Loucy (cell line): ENCODE measurements at regions not wholly inside any gene's neighbourhood (a gene's known extent, or its start where the extent isn't known, plus 50 kb on each side); places are given as distances from the start of the nearest gene placed in this dataset.

Experiments used
- H2AFZ ChIP-seq: fragments of 200-600 bp; sonication (generic); 2 replicates; pipeline ENCODE4 v1.6.0; 2016; ENCODE audit warnings: antibody characterized with exemption, mild to moderate bottlenecking, low read length, moderate library complexity
- H3F3A ChIP-seq: fragments of 200-600 bp; 2 replicates; pipeline ENCODE4 v1.6.0; 2016; ENCODE audit warnings: antibody characterized with exemption, low read depth, mild to moderate bottlenecking
- H3K27me3 ChIP-seq: fragments of 200-600 bp; sonication (generic); 2 replicates; pipeline ENCODE4 v1.6.1; 2014; ENCODE audit warnings: low read length, mild to moderate bottlenecking; ENCODE audit not compliant: insufficient read depth, poor library complexity, severe bottlenecking
- H3K36me3 ChIP-seq: fragments of 200-600 bp; sonication (generic); 2 replicates; pipeline ENCODE4 v1.6.1; 2016; ENCODE audit warnings: low read length; ENCODE audit not compliant: insufficient read depth
- H3K4me1 ChIP-seq: fragments of 200-600 bp; sonication (generic); 2 replicates; pipeline ENCODE4 v1.5.1; 2014; ENCODE audit warnings: low read length, mild to moderate bottlenecking; ENCODE audit not compliant: insufficient read depth, poor library complexity, severe bottlenecking
- H3K4me2 ChIP-seq: fragments of 200-600 bp; sonication (generic); 2 replicates; pipeline ENCODE4 v1.6.0; 2014; ENCODE audit warnings: antibody characterized with exemption, low read length, low read depth, mild to moderate bottlenecking; ENCODE audit not compliant: poor library complexity, severe bottlenecking
- H3K4me3 ChIP-seq: fragments of 200-600 bp; sonication (generic); 2 replicates; pipeline ENCODE4 v1.5.1; 2014; ENCODE audit warnings: low read length, mild to moderate bottlenecking, mixed read lengths; ENCODE audit not compliant: poor library complexity, severe bottlenecking
- H3K79me2 ChIP-seq: fragments of 200-600 bp; sonication (generic); 2 replicates; pipeline ENCODE4 v1.6.1; 2014; ENCODE audit warnings: low read length; ENCODE audit not compliant: insufficient read depth
- H3K9ac ChIP-seq: fragments of 200-600 bp; sonication (generic); 2 replicates; pipeline ENCODE4 v1.6.0; 2014; ENCODE audit warnings: mild to moderate bottlenecking, low read depth, low read length, moderate library complexity; ENCODE audit not compliant: poor library complexity, severe bottlenecking
- H3K9me2 ChIP-seq: fragments of 200-600 bp; sonication (generic); replicated peaks from 2 replicates; pipeline ENCODE4 v1.6.1; 2016; ENCODE audit warnings: low read depth, low read length, mixed read lengths
- H3K9me3 ChIP-seq: fragments of 200-600 bp; sonication (generic); 2 replicates; pipeline ENCODE4 v1.6.1; 2014; ENCODE audit warnings: mild to moderate bottlenecking, antibody characterized with exemption, low read length, low read depth; ENCODE audit not compliant: insufficient read depth
- H4K20me1 ChIP-seq: fragments of 200-600 bp; sonication (generic); 2 replicates; pipeline ENCODE4 v1.6.0; 2014; ENCODE audit warnings: antibody characterized with exemption, low read length, mild to moderate bottlenecking; ENCODE audit not compliant: insufficient read depth, poor library complexity, severe bottlenecking
- CTCF ChIP-seq: fragments of 200-600 bp; sonication (generic); conservative IDR thresholded peaks from 2 replicates; pipeline ENCODE4 v1.5.1; 2014; ENCODE audit warnings: mild to moderate bottlenecking, antibody characterized with exemption, low read length
- EZH2phosphoT487 ChIP-seq: fragments of 200-600 bp; IDR thresholded peaks from 2 replicates; pipeline ENCODE4 v1.6.1; 2018; ENCODE audit warnings: antibody characterized with exemption, mild to moderate bottlenecking, moderate library complexity, borderline replicate concordance

DNA sequence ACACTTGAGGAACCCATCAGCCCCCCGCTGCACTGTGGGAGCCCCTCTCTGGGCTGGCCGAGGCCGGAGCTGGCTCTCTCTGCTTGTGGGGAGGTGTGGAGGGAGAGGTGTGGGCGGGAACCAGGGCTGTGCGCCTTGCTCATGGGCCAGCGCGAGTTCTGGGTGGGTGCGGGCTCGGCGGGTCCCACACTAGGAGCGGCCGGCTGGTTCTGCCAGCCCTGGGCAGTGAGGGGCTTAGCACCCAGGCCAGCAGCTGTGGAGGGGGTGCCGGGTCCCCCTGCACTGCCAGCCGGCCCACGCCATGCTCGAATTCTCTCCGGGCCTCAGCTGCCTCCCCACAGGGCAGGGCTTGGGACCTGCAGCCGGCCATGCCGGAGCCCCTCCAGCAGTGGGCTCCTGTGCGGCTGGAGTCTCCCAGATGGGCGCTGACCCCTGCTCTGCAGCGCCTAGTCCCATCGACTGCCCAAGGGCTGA, 430.2 kb downstream of the FAT4 start:
- H3F3A ChIP-seq, result no peaks in the 10 kb centered on the region
- no peak overlapping the region for H3K4me3 ChIP-seq
- no peaks in the 10 kb centered on the region for H3K79me2 ChIP-seq
- TF ChIP-seq CTCF (no peak), EZH2phosphoT487 (no peak)
- no peak overlapping the region for H2AFZ ChIP-seq
- no peak overlapping the region for H3K9ac ChIP-seq
- no peaks in the 10 kb centered on the region for H3K36me3 ChIP-seq
- no peaks in the 10 kb centered on the region for H3K27me3 ChIP-seq
- no peaks in the 10 kb centered on the region for H3K9me2 ChIP-seq
- H4K20me1 ChIP-seq, result no peaks in the 10 kb centered on the region
- no peaks in the 10 kb centered on the region for H3K4me1 ChIP-seq
- no peaks in the 10 kb centered on the region for H3K9me3 ChIP-seq
- H3K4me2 ChIP-seq, result no peak overlapping the region

DNA sequence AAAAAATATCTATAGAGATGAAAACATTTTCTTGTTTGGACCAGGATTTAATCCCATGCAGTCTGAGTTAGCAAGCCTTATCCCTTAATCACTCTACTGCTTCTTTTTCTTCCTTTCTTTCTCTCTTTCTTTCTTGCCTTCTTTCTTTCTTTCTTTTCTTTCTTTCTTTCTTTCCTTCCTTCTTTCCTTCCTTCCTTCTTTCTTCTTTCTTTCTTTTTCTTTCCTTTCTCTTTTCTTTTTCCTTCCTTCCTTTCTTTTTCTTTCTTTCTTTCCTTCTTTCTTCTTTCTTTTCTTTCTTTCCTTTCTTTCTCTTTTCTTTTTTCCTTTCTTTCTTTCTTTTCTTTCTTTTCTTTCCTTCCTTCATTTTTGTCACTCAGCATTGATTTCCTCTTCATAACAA, 434.6 kb downstream of the FAT4 start:
- no peaks in the 10 kb centered on the region for H3K79me2 ChIP-seq
- H3K4me3 ChIP-seq, result no peak overlapping the region
- H3K9ac ChIP-seq, result no peak overlapping the region
- no peaks in the 10 kb centered on the region for H3K9me3 ChIP-seq
- no peak overlapping the region for H3K4me2 ChIP-seq
- H3K36me3 ChIP-seq, result no peaks in the 10 kb centered on the region
- no peak overlapping the region for H2AFZ ChIP-seq
- no peaks in the 10 kb centered on the region for H3K4me1 ChIP-seq
- no peaks in the 10 kb centered on the region for H3K9me2 ChIP-seq
- no peaks in the 10 kb centered on the region for H4K20me1 ChIP-seq
- no peaks in the 10 kb centered on the region for H3K27me3 ChIP-seq
- H3F3A ChIP-seq, result no peaks in the 10 kb centered on the region
- TF ChIP-seq CTCF (no peak), EZH2phosphoT487 (no peak)

DNA sequence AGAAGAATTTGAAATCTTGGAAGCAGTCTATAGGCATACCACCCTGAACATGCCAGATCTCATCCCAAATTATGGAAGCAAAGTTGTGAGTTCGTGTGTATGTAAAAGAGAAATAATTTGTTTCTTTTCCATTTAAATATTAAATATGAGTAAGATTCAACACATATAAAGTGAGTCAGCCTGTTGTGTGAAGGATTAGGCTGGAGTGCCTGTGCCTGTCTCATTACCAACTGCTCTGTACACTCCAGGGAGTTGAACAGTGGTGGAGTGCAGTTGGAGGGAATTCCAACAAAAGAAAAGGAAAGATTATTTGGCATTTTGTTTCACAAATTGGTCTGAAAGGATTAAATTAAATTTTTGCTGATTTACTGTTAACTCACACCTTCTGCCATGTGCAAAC, 435.6 kb downstream of the FAT4 start:
- Histone ChIP-seq H3K36me3 (no peaks in the 10 kb centered on the region), H3K9me2 (no peaks in the 10 kb centered on the region), H2AFZ (no peak overlapping the region), H3K9me3 (no peaks in the 10 kb centered on the region), H3K4me3 (no peak overlapping the region), H4K20me1 (no peaks in the 10 kb centered on the region), H3K4me1 (no peaks in the 10 kb centered on the region), H3K9ac (no peak overlapping the region), H3F3A (no peaks in the 10 kb centered on the region), H3K4me2 (no peak overlapping the region), H3K79me2 (no peaks in the 10 kb centered on the region), H3K27me3 (no peaks in the 10 kb centered on the region)
- TF ChIP-seq EZH2phosphoT487, result no peak
- no peak for TF ChIP-seq CTCF
